CD4-positive, alpha-beta T cell (primary cell): ENCODE measurements at regions not wholly inside any gene's neighbourhood (a gene's known extent, or its start where the extent isn't known, plus 50 kb on each side); places are given as distances from the start of the nearest gene placed in this dataset.

ENCODE experiments used
- ATAC-seq: fragments of 200-7000 bp; cut with Tn5 transposase; one replicate; pipeline ENCODE4 v1.10.0; 2022; ENCODE audit warnings: mild to moderate bottlenecking; ENCODE audit not compliant: poor library complexity
- CTCF ChIA-PET: fragments of 350-600 bp; sonication (Branson Sonifier 250); formaldehyde crosslinking; loops from one replicate; lab custom pipeline; 2021; ENCODE audit warnings: antibody characterized with exemption, inconsistent platforms; lab: Charles Lee
- POLR2A ChIA-PET: fragments of 350-600 bp; sonication (Branson Sonifier 250); formaldehyde crosslinking; loops from one replicate; lab custom pipeline; 2021; ENCODE audit warnings: antibody characterized with exemption, inconsistent platforms; lab: Charles Lee
- DNase-seq, 14 experiments: peaks; one replicate each; pipeline ENCODE4 v3.0.0-alpha.2; 2013 to 2020; ENCODE audit warnings: mixed read lengths in 2 of 14
- H3K27ac ChIP-seq, 2 donors: one replicate each; pipeline versions ENCODE4 v1.5.1 to v1.7.0; 2013; ENCODE audit warnings: low read length in 2 of 2, low read depth in 1 of 2, mild to moderate bottlenecking in 1 of 2
- H3K27me3 ChIP-seq, 2 experiments: 1 replicate in 1 of 2; 2 replicates in 1 of 2; pipeline versions ENCODE4 v1.6.1 to v1.7.0; 2013; ENCODE audit warnings: low read length in 2 of 2, control low read depth in 1 of 2, mild to moderate bottlenecking in 1 of 2, moderate library complexity in 1 of 2; ENCODE audit not compliant: insufficient read depth in 2 of 2, control insufficient read depth in 1 of 2
- H3K36me3 ChIP-seq: one replicate; pipeline ENCODE4 v1.6.1; 2013; ENCODE audit warnings: low read length, control low read depth; ENCODE audit not compliant: insufficient read depth
- H3K4me1 ChIP-seq: one replicate; pipeline ENCODE4 v1.6.1; 2013; ENCODE audit warnings: low read length, control low read depth; ENCODE audit not compliant: insufficient read depth
- H3K4me3 ChIP-seq: one replicate; pipeline ENCODE4 v1.5.1; 2013; ENCODE audit warnings: mild to moderate bottlenecking, low read length, moderate library complexity
- H3K9me3 ChIP-seq, 2 experiments: 1 replicate in 1 of 2; 2 replicates in 1 of 2; pipeline versions ENCODE4 v1.6.1 to v1.7.0; 2013; ENCODE audit warnings: low read length in 2 of 2, mild to moderate bottlenecking in 2 of 2, control low read depth in 1 of 2, moderate library complexity in 1 of 2; ENCODE audit not compliant: control insufficient read depth in 1 of 2, insufficient read depth in 1 of 2
- H3K27ac Mint-ChIP-seq: one replicate; pipeline ENCODE4 v1.8.0; 2020; ENCODE audit warnings: mixed read lengths
- H3K27me3 Mint-ChIP-seq: one replicate; pipeline ENCODE4 v1.8.0; 2021; ENCODE audit warnings: mixed read lengths
- H3K36me3 Mint-ChIP-seq: one replicate; pipeline ENCODE4 v1.8.0; 2021; ENCODE audit warnings: low read depth, mixed read lengths
- H3K4me1 Mint-ChIP-seq: one replicate; pipeline ENCODE4 v1.8.0; 2021; ENCODE audit warnings: low read depth, mixed read lengths
- H3K4me3 Mint-ChIP-seq: one replicate; pipeline ENCODE4 v1.8.0; 2020; ENCODE audit warnings: mild to moderate bottlenecking, mixed read lengths
- H3K9me3 Mint-ChIP-seq: one replicate; pipeline ENCODE4 v1.8.0; 2020; ENCODE audit warnings: mixed read lengths
- intact Hi-C, 2 experiments: fragments of 100-400 bp; cut with DNase I in 1 of 2; cut with micrococcal nuclease in 1 of 2; formaldehyde crosslinking; loops; one replicate each; pipeline versions ENCODE4 v1.15.1 to v1.9.0; 2023 to 2025; cut with DNase I, micrococcal nuclease
- TF ChIP-seq, protein P1 (sequence below): fragments of 200-600 bp; IDR thresholded peaks from one replicate; pipeline ENCODE4 v1.8.0; 2022; ENCODE audit warnings: antibody characterized with exemption, mild to moderate bottlenecking

- H3K27me3 ChIP-seq = peaks cover 0 to 4% of the 10 kb centered on the region in 2 experiments
- H3K27ac ChIP-seq = no peak overlapping the region
- Mint-ChIP-seq H3K27me3 (peaks cover 4% of the 10 kb centered on the region), H3K4me1 (no peaks in the 10 kb centered on the region), H3K36me3 (no peaks in the 10 kb centered on the region), H3K4me3 (no peak overlapping the region), H3K27ac (no peak overlapping the region), H3K9me3 (no peaks in the 10 kb centered on the region)
- DNase-seq (no peak), ATAC-seq (no peak)
- ChIA-PET POLR2A (no interaction called here), CTCF (no interaction called here)
- no peak overlapping the region for H3K4me3 ChIP-seq
- no peaks in the 10 kb centered on the region for H3K4me1 ChIP-seq
- TF ChIP-seq, protein P1, sequence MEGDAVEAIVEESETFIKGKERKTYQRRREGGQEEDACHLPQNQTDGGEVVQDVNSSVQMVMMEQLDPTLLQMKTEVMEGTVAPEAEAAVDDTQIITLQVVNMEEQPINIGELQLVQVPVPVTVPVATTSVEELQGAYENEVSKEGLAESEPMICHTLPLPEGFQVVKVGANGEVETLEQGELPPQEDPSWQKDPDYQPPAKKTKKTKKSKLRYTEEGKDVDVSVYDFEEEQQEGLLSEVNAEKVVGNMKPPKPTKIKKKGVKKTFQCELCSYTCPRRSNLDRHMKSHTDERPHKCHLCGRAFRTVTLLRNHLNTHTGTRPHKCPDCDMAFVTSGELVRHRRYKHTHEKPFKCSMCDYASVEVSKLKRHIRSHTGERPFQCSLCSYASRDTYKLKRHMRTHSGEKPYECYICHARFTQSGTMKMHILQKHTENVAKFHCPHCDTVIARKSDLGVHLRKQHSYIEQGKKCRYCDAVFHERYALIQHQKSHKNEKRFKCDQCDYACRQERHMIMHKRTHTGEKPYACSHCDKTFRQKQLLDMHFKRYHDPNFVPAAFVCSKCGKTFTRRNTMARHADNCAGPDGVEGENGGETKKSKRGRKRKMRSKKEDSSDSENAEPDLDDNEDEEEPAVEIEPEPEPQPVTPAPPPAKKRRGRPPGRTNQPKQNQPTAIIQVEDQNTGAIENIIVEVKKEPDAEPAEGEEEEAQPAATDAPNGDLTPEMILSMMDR = no peak
- H3K36me3 ChIP-seq = no peaks in the 10 kb centered on the region
- peaks cover 0 to 3% of the 10 kb centered on the region in 2 experiments for H3K9me3 ChIP-seq
- intact Hi-C loops = no loop called here
Observed at GRCh38 chr19:31956771-31957392, 388.5 kb upstream of the ZNF507 start.

GRCh38 chr19:31957711-31958110, 387.7 kb upstream of the ZNF507 start:
- H3K4me1 ChIP-seq = no peaks in the 10 kb centered on the region
- TF ChIP-seq, protein P1 = no peak
- no peaks in the 10 kb centered on the region for H3K4me1 Mint-ChIP-seq
- peaks cover 0 to 3% of the 10 kb centered on the region in 2 experiments for H3K9me3 ChIP-seq
- H3K9me3 Mint-ChIP-seq = no peaks in the 10 kb centered on the region
- H3K27me3 ChIP-seq = peaks cover 0 to 4% of the 10 kb centered on the region in 2 experiments
- peaks cover 4% of the 10 kb centered on the region for H3K27me3 Mint-ChIP-seq
- ATAC-seq = no peak
- ChIA-PET POLR2A (no interaction called here), CTCF (no interaction called here)
- H3K36me3 ChIP-seq = no peaks in the 10 kb centered on the region
- no peak overlapping the region for H3K4me3 ChIP-seq
- intact Hi-C loops = no loop called here
- DNase-seq = no peak
- no peak overlapping the region for H3K4me3 Mint-ChIP-seq
- no peak overlapping the region for H3K27ac ChIP-seq
- H3K36me3 Mint-ChIP-seq = no peaks in the 10 kb centered on the region
- no peak overlapping the region for H3K27ac Mint-ChIP-seq

GRCh38 chr19:31959527-31960018, 385.8 kb upstream of the ZNF507 start:
- H3K36me3 Mint-ChIP-seq = no peaks in the 10 kb centered on the region
- TF ChIP-seq, protein P1 = no peak
- H3K4me3 Mint-ChIP-seq = no peak overlapping the region
- no peaks in the 10 kb centered on the region for H3K4me1 ChIP-seq
- POLR2A ChIA-PET = no interaction called here
- DNase-seq (no peak), ATAC-seq (no peak)
- H3K27ac Mint-ChIP-seq = no peak overlapping the region
- peaks cover 4% of the 10 kb centered on the region for H3K27me3 Mint-ChIP-seq
- no peak overlapping the region for H3K27ac ChIP-seq
- H3K27me3 ChIP-seq = peaks cover 0 to 4% of the 10 kb centered on the region in 2 experiments
- H3K4me1 Mint-ChIP-seq = no peaks in the 10 kb centered on the region
- H3K36me3 ChIP-seq = no peaks in the 10 kb centered on the region
- CTCF ChIA-PET = no interaction called here
- no peak overlapping the region for H3K4me3 ChIP-seq
- intact Hi-C loops = no loop called here
- H3K9me3 ChIP-seq = peaks cover 0 to 7% of the 10 kb centered on the region in 2 experiments
- no peaks in the 10 kb centered on the region for H3K9me3 Mint-ChIP-seq
